ENCODE measurements at regions not wholly inside any gene's neighbourhood (a gene's known extent, or its start where the extent isn't known, plus 50 kb on each side); places are given as distances from the start of the nearest gene placed in this dataset.
"Not testable (repeated sequence)": the region's sequence is repeated elsewhere in the genome, so short reads cannot be mapped to it uniquely, and the experiment has no call there.

DNA sequence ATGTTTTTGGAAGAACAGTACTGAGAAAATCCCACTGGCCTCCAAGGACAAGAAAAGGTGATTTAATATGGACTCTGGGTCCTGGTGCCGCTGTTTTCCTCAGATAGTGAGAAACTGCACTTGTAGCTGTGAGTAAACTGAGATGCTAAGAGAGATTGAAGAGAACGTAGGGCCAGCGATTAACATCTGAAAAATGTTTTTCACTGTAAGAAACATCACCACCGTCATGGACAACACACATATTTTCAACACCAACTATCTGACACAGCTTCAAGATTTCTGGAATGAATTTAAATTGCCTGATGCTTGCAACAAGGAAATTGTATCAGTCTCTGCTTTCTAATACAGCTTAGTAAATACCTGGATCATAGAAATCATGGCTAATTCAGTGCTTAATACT lies 158.2 kb upstream of the SMIM31 start:
- TF ChIP-seq, protein P1, sequence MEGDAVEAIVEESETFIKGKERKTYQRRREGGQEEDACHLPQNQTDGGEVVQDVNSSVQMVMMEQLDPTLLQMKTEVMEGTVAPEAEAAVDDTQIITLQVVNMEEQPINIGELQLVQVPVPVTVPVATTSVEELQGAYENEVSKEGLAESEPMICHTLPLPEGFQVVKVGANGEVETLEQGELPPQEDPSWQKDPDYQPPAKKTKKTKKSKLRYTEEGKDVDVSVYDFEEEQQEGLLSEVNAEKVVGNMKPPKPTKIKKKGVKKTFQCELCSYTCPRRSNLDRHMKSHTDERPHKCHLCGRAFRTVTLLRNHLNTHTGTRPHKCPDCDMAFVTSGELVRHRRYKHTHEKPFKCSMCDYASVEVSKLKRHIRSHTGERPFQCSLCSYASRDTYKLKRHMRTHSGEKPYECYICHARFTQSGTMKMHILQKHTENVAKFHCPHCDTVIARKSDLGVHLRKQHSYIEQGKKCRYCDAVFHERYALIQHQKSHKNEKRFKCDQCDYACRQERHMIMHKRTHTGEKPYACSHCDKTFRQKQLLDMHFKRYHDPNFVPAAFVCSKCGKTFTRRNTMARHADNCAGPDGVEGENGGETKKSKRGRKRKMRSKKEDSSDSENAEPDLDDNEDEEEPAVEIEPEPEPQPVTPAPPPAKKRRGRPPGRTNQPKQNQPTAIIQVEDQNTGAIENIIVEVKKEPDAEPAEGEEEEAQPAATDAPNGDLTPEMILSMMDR (IDR thresholded peaks at IDR 0.05): no peak
- no peak for TF ChIP-seq POLR2A (IDR thresholded peaks at IDR 0.05)
- DNase-seq: no peak
- no peak overlapping the region for H3K4me3 ChIP-seq (replicated peaks in 1 of 3)
- WGBS, 2 donors: 80 to 87% methylated on average over 4 of the region's 4 CpGs
- H3K27me3 ChIP-seq: no peaks in the 10 kb centered on the region
- H3K36me3 ChIP-seq: no peaks in the 10 kb centered on the region
- no peaks in the 10 kb centered on the region for H3K4me1 ChIP-seq
- intact Hi-C loops (cut with DNase I): no loop called here
- H3K9me3 ChIP-seq: no peaks in the 10 kb centered on the region
- H3K27ac ChIP-seq: no peak overlapping the region

DNA sequence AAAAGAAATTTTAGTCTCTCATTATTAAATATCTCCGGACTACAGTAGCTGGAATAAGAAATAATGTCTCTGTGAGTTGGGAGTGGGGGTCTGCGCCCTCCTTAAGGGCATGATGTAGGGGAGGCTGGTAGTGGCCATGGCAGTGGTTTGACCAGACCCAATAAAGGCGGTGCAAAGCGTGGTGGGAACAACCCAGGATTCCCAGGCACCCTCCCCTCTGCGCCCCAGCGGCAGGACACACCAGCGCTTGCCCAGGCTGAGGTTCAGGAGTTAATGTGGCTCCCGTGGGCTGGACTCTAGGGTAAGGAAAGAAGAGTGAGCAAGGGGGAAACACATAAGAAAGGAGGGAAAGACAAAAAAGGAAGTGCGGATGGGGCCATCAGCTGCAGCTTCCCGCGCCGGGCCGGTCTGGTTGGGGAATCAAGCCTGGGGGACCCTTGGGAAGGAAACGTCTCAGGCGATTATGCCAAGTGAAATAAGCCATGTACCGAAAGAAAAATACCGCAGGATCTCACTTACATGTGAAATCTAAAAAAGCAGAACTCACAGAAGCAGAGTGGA lies 157.5 kb upstream of the SMIM31 start:
- Histone ChIP-seq H3K4me3 (replicated peaks in 1 of 3) (no peak overlapping the region), H3K4me1 (no peaks in the 10 kb centered on the region), H3K27me3 (no peaks in the 10 kb centered on the region), H3K9me3 (no peaks in the 10 kb centered on the region), H3K36me3 (no peaks in the 10 kb centered on the region), H3K27ac (no peak overlapping the region)
- DNase-seq: no peak
- 86 to 90% methylated on average over 17 of the region's 17 CpGs for WGBS, 2 donors
- TF ChIP-seq, protein P1 (IDR thresholded peaks at IDR 0.05): no peak
- intact Hi-C loops (cut with DNase I): no loop called here

DNA sequence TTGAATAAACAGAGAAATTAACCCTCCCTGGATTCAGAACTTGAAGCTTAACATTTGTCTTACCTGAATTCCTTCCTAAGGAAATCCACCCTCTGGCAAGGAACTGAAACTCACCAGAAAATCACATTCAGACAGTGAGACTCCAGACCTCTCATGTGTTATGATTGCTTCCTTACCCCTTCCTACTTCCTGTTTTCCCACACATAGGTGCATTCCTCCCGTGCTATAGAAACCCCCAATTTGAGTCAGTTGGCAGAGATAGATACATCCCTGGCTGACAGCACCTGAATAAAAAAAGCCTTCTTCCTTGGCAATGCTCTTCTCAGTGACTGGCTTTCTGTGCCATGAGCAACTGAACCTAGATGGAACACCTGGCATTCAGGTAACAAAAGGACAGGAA lies 157.0 kb upstream of the SMIM31 start:
- TF ChIP-seq, protein P1 (IDR thresholded peaks at IDR 0.05): no peak
- no peak for TF ChIP-seq POLR2A (IDR thresholded peaks at IDR 0.05)
- no peaks in the 10 kb centered on the region for H3K4me1 ChIP-seq
- no peak for DNase-seq
- intact Hi-C loops (cut with DNase I): no loop called here
- no peak overlapping the region for H3K27ac ChIP-seq
- H3K27me3 ChIP-seq: no peaks in the 10 kb centered on the region
- WGBS, 2 donors: 28 to 44% methylated on average over 1 of the region's 1 CpG
- no peaks in the 10 kb centered on the region for H3K36me3 ChIP-seq
- H3K9me3 ChIP-seq: no peaks in the 10 kb centered on the region
- H3K4me3 ChIP-seq (replicated peaks in 1 of 3): no peak overlapping the region

DNA sequence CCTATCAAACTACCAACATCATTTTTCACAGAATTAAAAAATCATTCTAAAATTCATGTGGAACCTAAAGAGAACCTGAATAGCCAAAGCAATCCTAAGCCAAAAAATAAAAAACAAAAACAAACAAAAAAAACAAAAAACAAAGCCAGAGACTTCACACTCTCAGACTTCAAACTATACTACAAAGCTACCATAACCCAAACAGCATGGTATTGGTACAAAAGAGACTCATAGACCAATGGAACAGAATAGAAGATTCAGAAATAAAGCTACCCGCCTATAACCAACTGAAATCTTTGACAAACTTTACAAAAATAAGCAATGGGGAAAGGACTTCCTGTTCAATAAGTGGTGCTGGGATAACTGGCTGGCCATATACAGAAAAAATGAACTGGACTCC lies 152.3 kb upstream of the SMIM31 start:
- no peak for TF ChIP-seq POLR2A (IDR thresholded peaks at IDR 0.05)
- TF ChIP-seq, protein P1 (IDR thresholded peaks at IDR 0.05): no peak
- no peak overlapping the region for H3K27ac ChIP-seq
- no peaks in the 10 kb centered on the region for H3K4me1 ChIP-seq
- no peaks in the 10 kb centered on the region for H3K9me3 ChIP-seq
- intact Hi-C loops (cut with DNase I): no loop called here
- no peaks in the 10 kb centered on the region for H3K36me3 ChIP-seq
- H3K4me3 ChIP-seq (replicated peaks in 1 of 3): no peak overlapping the region
- DNase-seq: no peak
- no peaks in the 10 kb centered on the region for H3K27me3 ChIP-seq
- WGBS, 2 donors: 63 to 80% methylated on average over 1 of the region's 1 CpG

DNA sequence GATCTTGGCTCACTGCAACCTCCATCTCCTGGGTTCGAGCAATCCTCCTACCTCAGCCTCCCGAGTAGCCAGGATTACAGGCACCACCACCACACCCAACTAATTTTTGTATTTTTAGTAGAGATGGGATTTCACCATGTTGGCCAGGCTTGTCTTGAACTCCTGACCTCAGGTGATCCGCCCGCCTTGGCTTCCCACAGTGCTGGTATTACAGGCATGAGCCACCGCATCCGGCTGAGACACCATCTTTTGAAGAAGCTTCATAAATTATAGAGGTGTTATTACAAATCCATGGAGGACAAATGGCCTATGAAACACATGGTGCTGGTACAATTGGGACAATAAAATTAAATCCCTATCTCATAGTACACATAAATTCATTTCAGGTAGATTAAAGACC lies 148.1 kb upstream of the SMIM31 start:
- H3K27me3 ChIP-seq; H3K36me3 ChIP-seq; DNase-seq; H3K4me1 ChIP-seq; intact Hi-C loops (cut with DNase I); H3K4me3 ChIP-seq (replicated peaks in 1 of 3); H3K9me3 ChIP-seq; H3K27ac ChIP-seq: not testable (repeated sequence)
- 78 to 79% methylated on average over 6 of the region's 6 CpGs for WGBS, 2 donors

DNA sequence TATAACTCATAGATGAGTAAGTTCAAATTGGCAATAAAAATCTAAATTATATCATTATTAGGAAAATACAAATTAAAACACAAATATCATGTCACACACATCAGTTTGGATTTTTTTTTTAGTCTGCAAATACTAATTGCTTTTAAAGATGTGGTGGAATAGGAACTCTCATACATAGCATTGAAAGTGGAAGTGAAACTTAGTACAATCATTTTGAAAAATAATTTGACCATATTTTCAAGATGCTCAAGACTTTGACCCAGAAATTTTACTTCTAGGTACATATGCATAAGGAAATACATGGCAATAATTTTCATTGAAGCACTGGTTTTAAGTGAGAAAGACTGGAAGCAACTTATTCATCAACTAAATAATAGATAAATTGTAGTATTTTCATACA lies 147.5 kb upstream of the SMIM31 start:
- H3K4me3 ChIP-seq (replicated peaks in 1 of 3): no peak overlapping the region
- no peak overlapping the region for H3K27ac ChIP-seq
- no peaks in the 10 kb centered on the region for H3K27me3 ChIP-seq
- no peaks in the 10 kb centered on the region for H3K4me1 ChIP-seq
- no peak for TF ChIP-seq POLR2A (IDR thresholded peaks at IDR 0.05)
- TF ChIP-seq, protein P1 (IDR thresholded peaks at IDR 0.05): no peak
- DNase-seq: no peak
- intact Hi-C loops (cut with DNase I): no loop called here
- H3K36me3 ChIP-seq: no peaks in the 10 kb centered on the region
- no peaks in the 10 kb centered on the region for H3K9me3 ChIP-seq
